Activated CD4-positive, alpha-beta T cell treated with anti-CD3 and anti-CD28 coated beads, Interleukin-2, amount 50 U/mL, for 16 hours (primary cell): ENCODE measurements at regions not wholly inside any gene's neighbourhood (a gene's known extent, or its start where the extent isn't known, plus 50 kb on each side); places are given as distances from the start of the nearest gene placed in this dataset.
"Not testable (repeated sequence)": the region's sequence is repeated elsewhere in the genome, so short reads cannot be mapped to it uniquely, and the experiment has no call there.

ENCODE experiments used
- DNase-seq: peaks from one replicate; pipeline ENCODE4 v3.0.0-alpha.2; 2020

GRCh38 chr21:17257784-17258183 lies 255.1 kb upstream of the CXADR start:
- DNase-seq = no peak

- no peak for DNase-seq
Observed at GRCh38 chr21:17264182-17264581, 248.7 kb upstream of the CXADR start.

- DNase-seq = no peak
Observed at GRCh38 chr21:17269760-17270159, 243.1 kb upstream of the CXADR start.

DNA sequence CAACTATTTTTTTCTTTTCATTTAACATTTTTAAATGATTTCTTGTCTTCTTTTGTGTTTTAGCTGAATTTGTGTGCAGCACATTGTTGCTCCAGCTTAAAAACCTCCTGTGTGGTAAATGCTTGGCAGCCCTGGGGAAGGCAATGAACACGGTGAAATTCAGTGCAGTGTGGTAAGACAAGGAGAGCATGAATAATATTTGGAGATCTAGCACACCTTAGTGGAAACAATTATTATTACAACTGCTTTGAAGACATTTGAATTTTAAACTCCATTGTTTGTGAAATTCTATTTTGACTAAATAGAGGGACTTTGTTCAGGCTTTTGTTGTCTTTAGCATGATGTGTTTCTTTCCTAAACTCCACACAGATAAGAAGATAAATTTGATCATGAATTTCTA lies 242.6 kb upstream of the CXADR start:
- DNase-seq = peak; percentile 7

DNA sequence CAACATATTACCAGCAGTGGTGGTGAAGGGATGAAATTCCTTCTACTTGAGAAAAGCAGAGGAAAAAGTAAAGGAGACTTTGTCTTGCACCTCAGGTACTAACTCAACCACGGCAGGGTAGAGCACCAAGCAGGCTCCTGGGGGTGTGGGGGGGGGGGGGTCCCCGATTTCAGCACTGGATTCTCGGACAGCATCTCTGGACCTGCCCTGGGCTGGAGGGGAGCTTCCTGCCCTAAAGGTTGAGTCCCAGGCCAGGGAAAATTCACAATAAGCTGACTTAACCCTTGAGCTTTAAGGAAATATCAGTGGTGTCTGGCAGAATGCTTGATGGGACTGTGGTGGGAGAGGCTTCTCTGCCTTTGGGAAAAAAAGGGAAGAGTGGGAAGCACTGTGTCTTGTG lies 233.2 kb upstream of the CXADR start:
- no peak for DNase-seq

- not testable (repeated sequence) for DNase-seq
Observed at GRCh38 chr21:17293016-17293562, 219.8 kb upstream of the CXADR start.

DNA sequence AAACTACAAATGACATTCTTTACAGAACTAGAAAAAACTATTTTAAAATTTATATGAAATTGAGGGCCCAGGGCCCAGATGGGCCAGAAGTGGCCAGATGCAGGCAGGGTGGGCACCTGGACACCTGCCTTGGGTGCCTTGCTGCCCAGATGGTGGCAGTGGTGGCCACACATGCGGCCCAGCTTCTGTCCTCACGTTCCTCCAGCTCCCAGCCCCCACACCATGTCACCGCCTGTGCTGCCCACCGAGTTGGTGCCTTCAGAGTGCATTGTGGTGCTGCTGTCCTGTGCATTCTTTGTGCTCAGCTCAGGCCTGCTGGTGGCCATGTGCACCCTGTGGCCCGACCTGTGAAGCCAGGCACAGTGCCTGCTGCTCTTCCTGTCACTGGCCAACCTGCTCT lies 216.8 kb upstream of the CXADR start:
- no peak for DNase-seq

DNA sequence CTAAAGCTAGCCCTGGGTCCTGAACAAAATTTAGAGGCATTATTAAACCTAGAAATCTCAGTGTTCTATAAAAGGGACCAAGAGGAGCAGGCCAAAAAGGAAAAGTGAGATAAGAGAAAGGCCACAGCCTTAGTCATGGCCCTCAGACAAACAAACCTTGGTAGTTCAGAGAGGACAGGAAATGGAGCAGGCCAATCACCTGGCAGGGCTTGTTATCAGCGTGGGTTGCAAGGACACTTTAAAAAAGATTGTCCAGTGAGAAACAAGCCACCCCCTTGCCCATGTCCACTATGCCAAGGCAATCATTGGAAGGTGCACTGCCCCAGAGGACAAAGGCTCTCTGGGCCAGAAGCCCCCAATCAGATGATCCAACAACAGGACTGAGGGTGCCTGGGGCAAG lies 213.3 kb upstream of the CXADR start:
- not testable (repeated sequence) for DNase-seq

GRCh38 chr21:17327715-17328114 lies 185.1 kb upstream of the CXADR start:
- not testable (repeated sequence) for DNase-seq

- DNase-seq = no peak
Observed at GRCh38 chr21:17334484-17334883, 178.4 kb upstream of the CXADR start.

GRCh38 chr21:17340081-17340480 lies 172.8 kb upstream of the CXADR start:
- DNase-seq = no peak

- no peak for DNase-seq
Observed at GRCh38 chr21:17343055-17343454, 169.8 kb upstream of the CXADR start.

DNA sequence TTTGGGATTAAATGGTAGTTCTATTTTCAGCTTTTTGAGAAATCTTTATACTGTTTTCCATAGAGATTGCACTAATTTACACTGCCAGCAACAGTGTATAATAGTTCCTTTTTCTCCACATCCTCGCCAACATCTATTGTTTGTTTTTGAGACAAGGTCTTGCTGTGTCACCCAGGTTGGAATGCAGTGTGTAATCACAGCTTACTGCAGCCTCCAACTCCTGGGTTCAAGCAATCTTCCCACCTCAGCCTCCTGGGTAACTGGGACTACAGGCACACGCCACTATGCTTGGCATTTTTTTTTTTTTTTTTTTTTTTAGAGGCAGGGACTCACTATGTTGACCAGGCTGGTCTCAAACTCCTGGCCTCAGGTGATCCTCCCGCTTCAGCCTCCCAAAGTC lies 164.5 kb upstream of the CXADR start:
- no peak for DNase-seq

DNA sequence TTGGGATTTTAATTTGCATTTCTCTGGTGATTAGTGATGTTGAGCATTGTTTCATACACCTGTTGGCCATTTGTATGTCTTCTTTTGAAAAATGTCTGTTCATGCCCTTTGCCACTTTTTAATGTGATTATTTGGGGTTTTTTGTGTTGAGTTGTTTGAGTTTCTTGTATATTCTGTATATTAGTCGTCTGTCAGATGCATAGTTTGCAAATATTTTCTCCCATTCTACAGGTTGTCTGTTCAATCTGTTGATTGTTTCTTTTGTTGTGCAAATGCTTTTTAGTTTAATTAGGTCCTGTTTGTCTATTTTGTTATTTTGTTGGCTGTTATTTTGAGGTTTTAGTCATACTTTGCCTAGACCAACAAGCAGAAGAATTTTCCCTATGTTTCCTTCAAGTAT lies 164.0 kb upstream of the CXADR start:
- DNase-seq = no peak

DNA sequence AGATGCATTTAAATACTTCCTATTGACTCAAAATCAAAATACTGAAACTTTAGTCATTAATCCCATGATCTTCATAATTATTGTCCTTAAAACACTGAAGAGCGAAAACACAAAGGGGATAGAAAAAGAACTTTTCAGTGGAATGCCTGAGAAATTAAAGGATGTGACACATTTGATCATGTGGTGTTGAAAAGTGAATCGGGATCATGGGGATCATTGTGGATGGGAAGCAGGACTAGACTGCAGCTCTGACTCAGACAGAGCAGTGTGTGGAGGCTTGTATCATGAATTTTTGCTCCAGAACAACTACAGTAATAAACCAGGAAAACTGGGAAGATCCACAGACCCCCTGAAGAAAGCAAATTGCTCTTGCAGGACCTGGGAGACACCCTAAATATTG lies 161.1 kb upstream of the CXADR start:
- DNase-seq = no peak

GRCh38 chr21:17352996-17353655 lies 159.7 kb upstream of the CXADR start:
- no peak for DNase-seq

- DNase-seq = no peak
Observed at GRCh38 chr21:17359781-17360180, 153.1 kb upstream of the CXADR start.

GRCh38 chr21:17368748-17369363 lies 144.0 kb upstream of the CXADR start:
- DNase-seq = no peak

DNA sequence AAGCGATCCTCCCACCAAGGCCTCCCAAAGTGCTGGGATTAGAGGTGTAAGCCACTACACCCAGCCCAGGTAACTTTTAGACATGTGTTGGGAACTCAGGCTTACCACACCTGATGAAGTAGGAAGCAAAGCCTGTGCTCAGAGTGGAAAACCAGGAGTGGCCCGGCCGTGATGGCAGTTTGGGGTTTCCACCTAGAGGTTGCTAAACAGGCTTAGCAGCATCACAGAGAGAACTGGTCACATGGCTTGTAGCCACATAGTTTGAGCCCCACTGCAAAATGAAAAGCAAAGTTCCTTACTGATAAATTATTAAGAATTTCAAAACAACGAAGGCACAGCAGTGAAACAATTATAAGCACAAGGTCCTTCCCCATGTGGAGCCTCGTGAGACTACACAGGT lies 142.6 kb upstream of the CXADR start:
- DNase-seq = no peak

DNA sequence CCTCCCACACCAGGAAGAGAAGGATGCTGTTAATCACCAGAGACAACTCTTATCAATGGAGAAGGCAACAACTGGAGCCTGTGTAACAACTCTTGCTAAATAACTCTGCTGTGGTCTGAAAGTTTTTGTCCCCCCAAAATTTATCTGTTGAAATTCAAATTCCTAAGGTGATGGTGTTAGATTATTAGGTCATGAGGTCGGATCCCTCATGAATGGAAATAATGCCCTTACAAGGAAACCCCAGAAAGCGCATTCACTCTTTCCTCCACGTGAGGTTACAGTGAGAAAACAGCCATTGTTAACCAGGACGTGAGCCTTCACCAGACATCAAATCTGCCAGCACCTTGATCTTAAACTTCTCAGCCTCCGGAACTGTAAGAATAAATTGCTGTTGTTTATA lies 141.9 kb upstream of the CXADR start:
- DNase-seq = no peak

DNA sequence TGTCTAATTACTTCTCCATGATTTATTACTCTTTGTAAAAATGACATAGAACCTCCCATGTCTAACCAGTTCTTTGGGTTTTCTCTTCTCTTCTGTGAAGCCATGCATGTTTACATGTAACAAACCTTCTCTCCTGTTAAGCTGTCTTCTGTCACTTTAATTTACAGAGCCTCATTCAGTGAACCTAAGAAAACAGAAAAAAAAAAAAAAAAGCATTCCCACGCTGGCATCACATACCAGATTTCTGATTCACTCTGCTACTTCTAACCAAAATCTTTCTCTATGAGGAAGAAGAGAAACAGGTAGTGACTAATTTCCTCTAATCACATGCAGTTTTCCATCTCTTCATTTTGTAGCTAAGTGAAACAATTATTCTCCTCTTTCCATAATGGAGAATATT lies 141.4 kb upstream of the CXADR start:
- no peak for DNase-seq

DNA sequence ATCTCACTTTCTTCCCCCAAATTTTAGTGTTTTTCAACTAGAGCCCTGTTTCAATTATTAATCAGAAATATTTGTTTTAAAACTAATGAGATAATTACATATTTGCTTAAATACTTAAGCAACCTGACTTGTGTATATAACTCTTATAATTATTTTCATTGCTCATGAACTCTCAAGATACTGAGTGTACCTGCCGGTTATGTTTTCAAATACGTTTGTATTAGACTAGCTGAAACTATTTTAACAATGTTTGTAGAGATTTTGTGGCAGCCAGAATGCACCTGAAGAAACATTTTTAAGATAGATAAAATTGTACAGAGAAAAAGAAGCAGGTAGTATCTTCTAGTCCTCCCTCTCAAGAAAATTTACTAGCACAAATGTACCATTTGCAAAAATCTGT lies 140.6 kb upstream of the CXADR start:
- no peak for DNase-seq

- DNase-seq = no peak
Observed at GRCh38 chr21:17386498-17386897, 126.3 kb upstream of the CXADR start.

GRCh38 chr21:17387030-17387617 lies 125.7 kb upstream of the CXADR start:
- DNase-seq = peak; percentile 70
